22Rv1 (cell line): ENCODE measurements at regions not wholly inside any gene's neighbourhood (a gene's known extent, or its start where the extent isn't known, plus 50 kb on each side); places are given as distances from the start of the nearest gene placed in this dataset.

Source experiments
- H3K27ac ChIP-seq: fragments of 450-650 bp; 2 replicates; pipeline ENCODE4 v1.5.1; 2017
- CTCF ChIP-seq: fragments of 450-650 bp; IDR thresholded peaks from 2 replicates; pipeline ENCODE4 v1.5.1; 2017; ENCODE audit warnings: mild to moderate bottlenecking
- ZFX ChIP-seq: fragments of 450-650 bp; IDR thresholded peaks from 2 replicates; pipeline ENCODE4 v1.6.1; 2017; ENCODE audit warnings: antibody characterized with exemption, borderline replicate concordance

GRCh38 chr17:17403899-17404576, 72.8 kb upstream of the MED9 start:
- TF ChIP-seq ZFX, result no peak
- TF ChIP-seq CTCF, result no peak
- no peak overlapping the region for H3K27ac ChIP-seq

- TF ChIP-seq CTCF, result no peak
- TF ChIP-seq ZFX, result no peak
- H3K27ac ChIP-seq, result no peak overlapping the region
These were observed 71.1 kb upstream of the MED9 start for GRCh38 chr17:17405673-17406072.

DNA sequence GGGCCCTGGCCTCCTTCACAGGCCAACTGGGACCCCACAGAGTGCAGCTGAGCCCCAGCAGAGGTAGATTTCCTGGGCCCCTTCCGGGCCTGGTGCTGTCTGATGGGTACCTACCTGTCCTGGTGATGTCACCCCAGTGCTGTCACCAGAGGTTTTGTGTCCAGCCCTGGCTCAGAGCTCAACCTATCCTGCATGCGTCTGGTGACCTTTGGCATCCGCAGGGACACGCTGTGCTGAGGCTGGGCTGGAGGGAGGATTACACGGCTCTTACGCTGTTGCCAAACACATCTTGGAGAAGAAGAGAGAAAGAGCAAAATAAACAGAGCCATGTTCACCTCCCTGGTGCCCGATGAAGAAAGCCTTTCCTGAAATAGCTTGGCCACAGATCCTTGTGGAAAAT, 70.6 kb upstream of the MED9 start:
- TF ChIP-seq CTCF, result no peak
- TF ChIP-seq ZFX, result no peak
- no peak overlapping the region for H3K27ac ChIP-seq

DNA sequence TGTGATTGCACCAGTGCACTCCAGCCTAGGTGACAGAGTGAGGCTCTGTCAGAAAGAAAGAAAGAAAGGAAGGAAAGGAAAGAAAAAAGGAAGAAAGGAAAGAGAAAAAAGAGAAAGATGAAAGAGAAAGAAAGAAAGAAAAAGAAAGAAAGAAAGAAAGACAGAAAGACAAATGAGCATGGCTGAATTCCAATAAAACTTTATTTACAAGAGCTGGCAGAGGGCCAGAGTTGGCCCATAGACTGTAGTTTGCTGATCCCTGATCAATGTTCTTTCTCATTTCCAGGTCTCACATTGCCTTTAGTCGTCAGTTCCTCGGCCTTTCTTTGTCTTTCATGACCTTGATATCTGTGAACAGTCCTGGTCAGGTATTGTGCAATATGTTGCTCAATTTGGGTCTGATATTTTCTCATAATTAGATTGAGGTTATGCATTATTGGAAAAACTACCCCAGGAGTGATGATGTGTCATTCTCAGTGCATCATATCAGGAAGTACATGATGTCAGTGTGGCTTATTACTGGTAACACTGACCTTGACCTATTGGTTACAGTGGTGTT, 68.5 kb upstream of the MED9 start:
- H3K27ac ChIP-seq, result no peak overlapping the region
- TF ChIP-seq CTCF (no peak), ZFX (no peak)

DNA sequence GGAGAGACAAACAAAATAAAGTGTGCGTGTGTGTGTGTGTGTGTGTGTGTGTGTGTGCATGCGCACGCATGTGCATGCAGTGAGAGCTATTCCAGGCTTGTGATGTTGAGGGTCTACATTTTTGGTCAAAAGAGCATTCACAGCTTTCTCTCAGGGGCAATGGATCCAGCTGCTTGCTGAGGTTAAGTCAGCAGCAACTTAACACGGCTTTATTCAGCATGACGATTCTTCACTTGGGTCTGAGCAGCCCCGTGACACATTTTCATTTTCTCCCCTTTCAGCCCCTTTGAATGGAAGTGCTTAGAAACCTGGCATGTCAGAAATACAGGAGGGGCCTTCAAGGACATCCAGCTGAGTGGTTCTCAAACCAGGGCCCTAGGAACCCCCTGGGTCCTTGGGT, 66.4 kb upstream of the MED9 start:
- no peak for TF ChIP-seq ZFX
- TF ChIP-seq CTCF, result no peak
- no peak overlapping the region for H3K27ac ChIP-seq

DNA sequence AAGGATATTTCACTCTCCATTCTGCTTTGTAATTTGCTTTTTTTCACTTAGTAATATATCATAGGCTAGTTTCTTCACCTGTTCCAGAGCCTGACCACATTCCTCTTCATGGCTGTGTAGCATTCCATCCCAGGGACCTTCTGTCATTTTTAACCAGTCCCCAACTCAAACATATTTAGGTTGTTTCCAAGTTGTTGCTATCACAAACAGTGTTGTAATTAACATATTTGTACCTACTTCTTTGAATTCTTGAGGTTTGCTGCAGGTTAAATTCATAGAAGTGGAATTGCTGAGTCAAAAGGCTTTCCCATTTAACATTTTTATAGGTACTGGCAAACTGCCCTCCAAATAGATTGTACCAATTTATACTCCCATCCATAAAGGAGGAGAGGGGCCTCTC, 65.1 kb upstream of the MED9 start:
- H3K27ac ChIP-seq, result no peak overlapping the region

More for the DNA sequence above, 65.1 kb upstream of the MED9 start:
- TF ChIP-seq ZFX (no peak), CTCF (no peak)
